ENCODE measurements at regions not wholly inside any gene's neighbourhood (a gene's known extent, or its start where the extent isn't known, plus 50 kb on each side); places are given as distances from the start of the nearest gene placed in this dataset.

- no peak for TF ChIP-seq IRF4 (IDR thresholded peaks at IDR 0.05; ENCODE audit: low read depth, low read length)
- TF ChIP-seq SIN3A (IDR thresholded peaks at IDR 0.05; ENCODE audit: low read depth, low read length) = no peak
- TF ChIP-seq PBX3 (IDR thresholded peaks at IDR 0.05; ENCODE audit: insufficient replicate concordance, low read depth, low read length) = no peak
- no peak for TF ChIP-seq ZNF217 (IDR thresholded peaks at IDR 0.05)
- TF ChIP-seq SUPT20H (IDR thresholded peaks at IDR 0.05; ENCODE audit: borderline replicate concordance, control insufficient read depth, low read depth, low read length) = no peak
- TF ChIP-seq MLLT1 (IDR thresholded peaks at IDR 0.05) = no peak
- TF ChIP-seq KLF5 (IDR thresholded peaks at IDR 0.05; ENCODE audit: partially characterized antibody) = no peak
- TF ChIP-seq SUZ12 (IDR thresholded peaks at IDR 0.05; ENCODE audit: unreplicated experiment) = no peak
- no peak for TF ChIP-seq MTA3 (IDR thresholded peaks at IDR 0.05; ENCODE audit: borderline replicate concordance, low read length)
- FAIRE-seq = no peak
Measured at GRCh38 chr2:234865040-234865439, 86.8 kb upstream of the SH3BP4 start.

More at GRCh38 chr2:234865040-234865439, 86.8 kb upstream of the SH3BP4 start:
- H3K9me3 ChIP-seq (replicated peaks; ENCODE audit: control insufficient read depth, insufficient read depth, low read length) = no peaks in the 10 kb centered on the region; the same call in 2 of the 3 replicates
- no peak overlapping the region for H3K9ac ChIP-seq (ENCODE audit: control insufficient read depth, insufficient read depth, low read length)
- SMC1A ChIA-PET (ENCODE audit: uncharacterized antibody, unreplicated experiment) = no interaction called here
- DNase-seq (ENCODE audit: low read depth, low spot score) (no peak), ATAC-seq (no peak)
- H3K36me3 ChIP-seq (ENCODE audit: control insufficient read depth in 2 of 2, insufficient read depth in 2 of 2, low read length in 1 of 2) = no peaks in the 10 kb centered on the region
- H3K4me2 ChIP-seq (ENCODE audit: control insufficient read depth, insufficient read depth) = no peak overlapping the region
- CTCF ChIA-PET = no interaction called here
- no peaks in the 10 kb centered on the region for H3K27me3 ChIP-seq (replicated peaks in 1 of 2; ENCODE audit: control insufficient read depth in 2 of 2, insufficient read depth in 2 of 2, low read length in 1 of 2)
- no peaks in the 10 kb centered on the region for H4K20me1 ChIP-seq (ENCODE audit: control insufficient read depth, insufficient read depth)
- in situ Hi-C loops (cut with MboI) = no loop called here
- H3K79me2 ChIP-seq (ENCODE audit: control insufficient read depth, insufficient read depth, low read length) = no peaks in the 10 kb centered on the region
- H3K4me1 ChIP-seq (ENCODE audit: control insufficient read depth, insufficient read depth, low read length) = no peaks in the 10 kb centered on the region
- intact Hi-C loops (cut with micrococcal nuclease; ENCODE audit: unreplicated experiment) = no loop called here
- H2AFZ ChIP-seq (ENCODE audit: control insufficient read depth, low read depth, low read length) = no peak overlapping the region
- no TSS peak for BruUV-seq (replicated peaks)
- H3K4me3 ChIP-seq = no peak overlapping the region
- POLR2A ChIA-PET = no interaction called here
- RAD21 ChIA-PET (ENCODE audit: unreplicated experiment) = no interaction called here
- WGBS (ENCODE audit: insufficient coverage, insufficient replicate concordance, low lambda C conversion rate, missing lambda C conversion rate) = 12% methylated on average over 5 of the region's 5 CpGs
- no peak overlapping the region for H3K27ac ChIP-seq (ENCODE audit: control insufficient read depth, insufficient read depth)
